Stomach (tissue), 8 donors: ENCODE measurements at regions not wholly inside any gene's neighbourhood (a gene's known extent, or its start where the extent isn't known, plus 50 kb on each side); places are given as distances from the start of the nearest gene placed in this dataset.

Experiments
- DNase-seq, 2 donors: peaks; one replicate each; pipeline versions ENCODE4 v3.0.0 to v3.0.0-alpha.2; 2013 to 2019
- H3K27ac ChIP-seq, 5 donors: fragments of 200-600 bp in 4 of 5; sonication (generic) in 4 of 5; one replicate each; pipeline ENCODE4 v1.5.1; 2013 to 2019; ENCODE audit warnings: mild to moderate bottlenecking in 1 of 5, moderate library complexity in 1 of 5
- H3K27me3 ChIP-seq, 3 donors: fragments of 200-600 bp; sonication (generic); one replicate each; pipeline ENCODE4 v1.5.1; 2017 to 2019; ENCODE audit warnings: mixed run types in 1 of 3
- H3K36me3 ChIP-seq, 4 donors: fragments of 200-600 bp; sonication (generic); 1 replicate in 3 of 4; 2 replicates in 1 of 4; pipeline ENCODE4 v1.5.1; 2016 to 2019
- H3K4me1 ChIP-seq, 4 donors: fragments of 200-600 bp; sonication (generic); one replicate each; pipeline ENCODE4 v1.5.1; 2016 to 2019
- H3K4me3 ChIP-seq, 4 donors: fragments of 200-600 bp; sonication (generic) in 3 of 4; one replicate each; pipeline ENCODE4 v1.5.1; 2016 to 2019; ENCODE audit warnings: mild to moderate bottlenecking in 1 of 4
- H3K9me3 ChIP-seq, 4 donors: fragments of 200-600 bp; sonication (generic); one replicate each; pipeline ENCODE4 v1.5.1; 2016 to 2019
- EP300 ChIP-seq: sonication (generic); formaldehyde crosslinking; IDR thresholded peaks from one replicate; pipeline ENCODE4 v1.6.1; 2017; ENCODE audit warnings: antibody characterized with exemption
- POLR2A ChIP-seq, 4 donors: fragments of 450-650 bp; IDR thresholded peaks; one replicate each; pipeline ENCODE4 v1.6.1; 2016; ENCODE audit warnings: antibody characterized with exemption in 4 of 4, control low read depth in 2 of 4, mild to moderate bottlenecking in 1 of 4, moderate library complexity in 1 of 4
- POLR2AphosphoS5 ChIP-seq, 3 donors: sonication (generic); formaldehyde crosslinking; IDR thresholded peaks; one replicate each; pipeline ENCODE4 v1.6.1; 2016; ENCODE audit warnings: antibody characterized with exemption in 3 of 3
- WGBS, 5 donors: extraction: QIAGEN DNeasy Blood & Tissue Kit in 3 of 5; methylation state at CpG; one replicate each; pipeline versions ENCODE4 v1.1.5 to v1.1.7; 2013 to 2018; 5-methylcytosine and 5-hydroxymethylcytosine counted together
- intact Hi-C: fragments of 100-400 bp; cut with DNase I; formaldehyde crosslinking; loops from one replicate; pipeline ENCODE4 v1.15.1; 2023; ENCODE audit warnings: low total_unique reads
- TF ChIP-seq, protein P1 (sequence below), 7 experiments: fragments of 450-650 bp in 4 of 7; fragments of 200-600 bp in 3 of 7; sonication (generic) in 3 of 7; IDR thresholded peaks; one replicate each; pipeline ENCODE4 v1.5.1; 2016 to 2019; ENCODE audit warnings: antibody characterized with exemption in 7 of 7, control low read depth in 2 of 7, mild to moderate bottlenecking in 1 of 7
- donor health status: healthy with polysubstance abuse.
- donor health status: Bipolar disorder and iron deficiency.
- donor health status: healthy.

DNA sequence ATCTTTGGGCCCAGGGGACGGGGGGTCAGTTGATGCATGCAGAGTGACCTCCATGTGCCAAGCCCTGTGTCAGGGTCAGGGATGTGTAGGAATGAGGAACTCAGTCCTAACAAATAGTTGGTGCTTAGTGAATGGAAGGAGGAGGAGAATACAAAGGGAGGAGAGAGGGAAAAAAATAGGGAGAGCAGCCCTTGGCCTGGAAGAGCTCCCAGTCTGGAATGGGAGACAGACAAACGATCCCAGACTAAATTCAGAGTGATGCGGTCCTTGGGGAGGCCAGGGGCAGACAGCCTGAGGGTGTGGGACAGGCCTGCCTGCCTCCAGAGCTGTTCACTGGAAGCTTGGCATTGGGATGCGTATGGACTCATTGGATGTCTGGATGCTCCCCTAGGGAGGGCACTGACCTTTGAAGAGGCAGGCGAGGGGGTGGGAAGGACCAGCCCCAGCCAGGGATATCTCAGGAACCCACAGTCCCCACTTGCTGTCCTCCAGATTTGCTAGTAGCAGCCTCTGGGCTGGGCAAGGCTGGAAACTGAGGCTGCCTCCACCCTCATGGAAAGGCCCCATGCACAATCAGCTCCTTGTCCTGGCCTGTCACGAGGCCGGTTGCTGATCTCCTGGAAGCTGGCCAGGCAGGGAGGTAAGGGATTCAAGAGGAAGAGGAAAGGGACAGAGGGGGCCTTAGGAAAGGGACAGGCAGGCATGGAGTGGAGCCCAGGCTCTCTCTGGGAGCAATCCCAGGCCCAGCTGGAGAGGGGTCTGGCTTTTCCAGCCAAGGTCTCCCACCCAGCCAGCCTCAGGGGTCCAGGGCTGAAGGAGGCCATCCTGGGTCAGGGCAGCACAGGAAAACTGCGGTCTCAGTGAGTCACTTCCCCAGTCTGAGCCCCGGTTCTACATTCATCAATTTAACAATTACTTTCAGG lies 69.0 kb upstream of the GGTA1 start:
- TF ChIP-seq, protein P1, sequence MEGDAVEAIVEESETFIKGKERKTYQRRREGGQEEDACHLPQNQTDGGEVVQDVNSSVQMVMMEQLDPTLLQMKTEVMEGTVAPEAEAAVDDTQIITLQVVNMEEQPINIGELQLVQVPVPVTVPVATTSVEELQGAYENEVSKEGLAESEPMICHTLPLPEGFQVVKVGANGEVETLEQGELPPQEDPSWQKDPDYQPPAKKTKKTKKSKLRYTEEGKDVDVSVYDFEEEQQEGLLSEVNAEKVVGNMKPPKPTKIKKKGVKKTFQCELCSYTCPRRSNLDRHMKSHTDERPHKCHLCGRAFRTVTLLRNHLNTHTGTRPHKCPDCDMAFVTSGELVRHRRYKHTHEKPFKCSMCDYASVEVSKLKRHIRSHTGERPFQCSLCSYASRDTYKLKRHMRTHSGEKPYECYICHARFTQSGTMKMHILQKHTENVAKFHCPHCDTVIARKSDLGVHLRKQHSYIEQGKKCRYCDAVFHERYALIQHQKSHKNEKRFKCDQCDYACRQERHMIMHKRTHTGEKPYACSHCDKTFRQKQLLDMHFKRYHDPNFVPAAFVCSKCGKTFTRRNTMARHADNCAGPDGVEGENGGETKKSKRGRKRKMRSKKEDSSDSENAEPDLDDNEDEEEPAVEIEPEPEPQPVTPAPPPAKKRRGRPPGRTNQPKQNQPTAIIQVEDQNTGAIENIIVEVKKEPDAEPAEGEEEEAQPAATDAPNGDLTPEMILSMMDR (IDR thresholded peaks at IDR 0.05), result no peak
- TF ChIP-seq POLR2AphosphoS5 (IDR thresholded peaks at IDR 0.05) (no peak), POLR2A (IDR thresholded peaks at IDR 0.05) (no peak), EP300 (no peak)
- WGBS, 5 donors, result 25 to 59% (median 43%) methylated on average over 6 to 9 of the region's 9 CpGs
- no peaks in the 10 kb centered on the region for H3K9me3 ChIP-seq
- peak overlapping the region in 3 of 4 donors; percentile 33 to 38 (median 37) for H3K4me3 ChIP-seq
- peak in 1 of 2 donors; percentile 71 for DNase-seq
- no peaks in the 10 kb centered on the region for H3K36me3 ChIP-seq
- no peaks in the 10 kb centered on the region for H3K27me3 ChIP-seq
- peak overlapping the region in 4 of 5 donors; percentile 58 to 83 (median 74) for H3K27ac ChIP-seq
- intact Hi-C loops, result no loop called here
- H3K4me1 ChIP-seq, result peaks cover 23 to 40% (median 35%) of the 10 kb centered on the region in 4 donors

DNA sequence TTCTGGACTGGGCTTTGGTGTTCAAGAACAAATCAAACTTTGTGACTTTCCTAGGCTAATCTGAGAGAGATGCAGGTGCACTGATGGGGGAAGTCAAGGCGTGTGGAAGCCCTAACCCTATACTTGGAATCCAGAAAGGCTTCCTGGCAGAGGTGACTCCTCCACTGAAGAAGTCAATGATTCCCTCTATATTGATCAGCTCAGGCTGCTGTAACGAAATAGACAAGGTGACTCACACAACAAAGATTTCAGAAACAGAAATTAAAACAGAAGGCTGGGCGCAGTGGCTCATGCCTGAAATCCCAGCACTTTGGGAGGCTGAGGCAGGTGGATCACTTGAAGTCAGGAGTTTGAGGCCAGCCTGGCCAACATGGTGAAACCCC lies 69.6 kb upstream of the GGTA1 start:
- no peak for DNase-seq
- no peaks in the 10 kb centered on the region for H3K36me3 ChIP-seq
- H3K9me3 ChIP-seq, result no peaks in the 10 kb centered on the region
- WGBS, 5 donors, result 69 to 93% (median 81%) methylated on average over 3 of the region's 3 CpGs
- peaks cover 23 to 40% (median 35%) of the 10 kb centered on the region in 4 donors for H3K4me1 ChIP-seq
- H3K4me3 ChIP-seq, result no peak overlapping the region
- intact Hi-C loops, result no loop called here
- peak overlapping the region in 4 of 5 donors; percentile 58 to 83 (median 74) for H3K27ac ChIP-seq
- TF ChIP-seq, protein P1 (IDR thresholded peaks at IDR 0.05), result no peak
- no peak for TF ChIP-seq EP300
- no peak for TF ChIP-seq POLR2A (IDR thresholded peaks at IDR 0.05)
- no peak for TF ChIP-seq POLR2AphosphoS5 (IDR thresholded peaks at IDR 0.05)
- H3K27me3 ChIP-seq, result no peaks in the 10 kb centered on the region

DNA sequence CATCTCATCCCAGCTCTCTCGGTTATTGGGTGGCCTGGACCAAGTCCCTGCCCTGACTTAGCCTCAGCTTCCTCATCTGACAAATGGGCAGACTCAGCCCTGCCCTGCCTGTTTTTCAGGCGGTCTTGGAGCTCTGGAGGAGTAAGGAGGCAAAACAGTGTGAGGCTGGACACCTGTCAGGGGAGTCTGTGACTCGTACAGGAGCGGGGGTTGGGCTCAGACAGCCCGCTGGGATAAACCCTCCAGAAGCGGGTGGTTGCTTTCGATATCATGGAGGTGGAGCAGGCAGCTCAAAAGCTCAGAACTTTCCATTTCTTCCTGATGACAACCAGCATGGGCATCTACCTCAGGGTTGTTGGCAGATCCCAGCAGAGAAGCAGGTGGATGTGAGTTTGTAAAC lies 72.9 kb upstream of the GGTA1 start:
- Histone ChIP-seq H3K4me1 (peaks cover 12 to 30% (median 20%) of the 10 kb centered on the region in 4 donors), H3K27me3 (no peaks in the 10 kb centered on the region), H3K9me3 (no peaks in the 10 kb centered on the region), H3K36me3 (no peaks in the 10 kb centered on the region), H3K27ac (no peak overlapping the region), H3K4me3 (no peak overlapping the region)
- intact Hi-C loops, result no loop called here
- no peak for DNase-seq
- 73 to 94% (median 84%) methylated on average over 7 of the region's 7 CpGs for WGBS, 5 donors
- TF ChIP-seq EP300 (no peak), POLR2A (IDR thresholded peaks at IDR 0.05) (no peak), POLR2AphosphoS5 (IDR thresholded peaks at IDR 0.05) (no peak)
- TF ChIP-seq, protein P1 (IDR thresholded peaks at IDR 0.05), result no peak

DNA sequence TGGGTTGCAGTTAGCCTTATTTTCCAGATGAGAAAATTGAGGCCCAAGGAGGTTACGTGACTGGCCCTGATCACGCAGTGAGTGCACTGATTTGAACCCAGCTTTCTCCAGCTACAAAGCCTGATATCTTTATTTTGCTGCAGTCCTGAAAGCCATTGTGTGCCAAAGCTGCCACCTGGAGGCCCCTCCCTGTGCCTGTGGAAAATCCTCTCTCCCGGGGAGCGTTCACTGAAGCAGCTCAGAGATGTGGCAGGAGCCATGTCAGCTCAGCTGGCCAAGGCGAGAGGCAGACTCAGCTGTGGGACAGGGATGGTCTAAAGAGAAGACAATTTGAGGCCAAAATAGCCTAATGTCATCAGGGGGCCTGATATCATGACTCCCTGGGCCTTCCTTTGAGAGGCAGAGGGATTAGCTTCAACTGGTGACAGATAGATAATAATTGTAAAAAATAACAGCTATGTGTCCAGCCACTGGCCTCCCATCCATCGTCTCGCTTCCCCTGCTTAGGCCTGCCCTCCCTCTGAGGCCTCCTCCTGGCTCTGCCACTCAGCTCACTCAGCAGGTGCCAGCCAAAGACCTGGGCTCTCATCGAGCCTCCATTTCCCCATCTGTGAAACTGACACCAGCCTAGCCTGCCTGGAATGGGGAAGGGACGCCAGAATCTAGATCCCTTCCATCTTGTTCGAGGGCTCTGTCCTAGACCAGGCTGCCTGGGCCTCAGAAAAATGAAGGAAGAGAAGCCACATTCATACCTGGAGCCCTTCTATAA lies 74.3 kb upstream of the GGTA1 start:
- intact Hi-C loops, result no loop called here
- Histone ChIP-seq H3K9me3 (no peaks in the 10 kb centered on the region), H3K4me1 (peaks cover 2 to 22% (median 7%) of the 10 kb centered on the region in 4 donors), H3K36me3 (no peaks in the 10 kb centered on the region), H3K27ac (no peak overlapping the region), H3K4me3 (no peak overlapping the region), H3K27me3 (no peaks in the 10 kb centered on the region)
- 59 to 78% (median 70%) methylated on average over 10 of the region's 10 CpGs for WGBS, 5 donors
- DNase-seq, result peak in 1 of 2 donors; percentile 45
- TF ChIP-seq, protein P1 (IDR thresholded peaks at IDR 0.05), result peak in 1 of 7 experiments; percentile 12
- TF ChIP-seq POLR2AphosphoS5 (IDR thresholded peaks at IDR 0.05), result no peak
- no peak for TF ChIP-seq EP300
- TF ChIP-seq POLR2A (IDR thresholded peaks at IDR 0.05), result no peak
